Uterus (tissue), 2 donors: ENCODE measurements at regions not wholly inside any gene's neighbourhood (a gene's known extent, or its start where the extent isn't known, plus 50 kb on each side); places are given as distances from the start of the nearest gene placed in this dataset.

Experiments used
- CTCF ChIP-seq, 4 experiments: fragments of 200-600 bp in 2 of 4; fragments of 450-650 bp in 2 of 4; sonication (generic) in 2 of 4; IDR thresholded peaks; one replicate each; pipeline ENCODE4 v1.5.1; 2016 to 2019; ENCODE audit warnings: antibody characterized with exemption in 4 of 4, mild to moderate bottlenecking in 2 of 4, moderate library complexity in 1 of 4
- POLR2A ChIP-seq, 2 donors: fragments of 450-650 bp; IDR thresholded peaks; one replicate each; pipeline ENCODE4 v1.6.1; 2016; ENCODE audit warnings: antibody characterized with exemption in 2 of 2, mild to moderate bottlenecking in 1 of 2, moderate library complexity in 1 of 2

GRCh38 chr1:224057461-224058199 lies 56.3 kb upstream of the FBXO28 start:
- no peak for TF ChIP-seq CTCF (IDR thresholded peaks at IDR 0.05)
- TF ChIP-seq POLR2A (IDR thresholded peaks at IDR 0.05), result no peak
